AG10803 (cell line): ENCODE measurements at regions not wholly inside any gene's neighbourhood (a gene's known extent, or its start where the extent isn't known, plus 50 kb on each side); places are given as distances from the start of the nearest gene placed in this dataset.

Source experiments
- DNase-seq: peaks from one replicate; pipeline ENCODE4 v3.0.0; 2010; ENCODE audit warnings: low read depth
- H3K4me3 ChIP-seq: 2 replicates; pipeline ENCODE4 v1.5.1; 2011; ENCODE audit warnings: mild to moderate bottlenecking, low read length, control low read depth
- CTCF ChIP-seq: conservative IDR thresholded peaks from 2 replicates; pipeline ENCODE4 v1.5.1; 2011; ENCODE audit warnings: mild to moderate bottlenecking, low read length, control low read depth, inconsistent platforms

GRCh38 chr5:174273325-174273724 lies 227.8 kb downstream of the NSG2 start:
- no peak for DNase-seq
- no peak for TF ChIP-seq CTCF
- no peak overlapping the region for H3K4me3 ChIP-seq

GRCh38 chr5:174275959-174276358 lies 230.5 kb downstream of the NSG2 start:
- no peak for TF ChIP-seq CTCF

GRCh38 chr5:174281089-174281760 lies 235.7 kb downstream of the NSG2 start:
- DNase-seq: no peak
- H3K4me3 ChIP-seq: no peak overlapping the region
- no peak for TF ChIP-seq CTCF

More at GRCh38 chr5:174275959-174276358, 230.5 kb downstream of the NSG2 start:
- no peak for DNase-seq
- H3K4me3 ChIP-seq: no peak overlapping the region

GRCh38 chr5:174281855-174282254 lies 236.3 kb downstream of the NSG2 start:
- DNase-seq: no peak
- no peak for TF ChIP-seq CTCF
- no peak overlapping the region for H3K4me3 ChIP-seq

- no peak overlapping the region for H3K4me3 ChIP-seq
- TF ChIP-seq CTCF: no peak
- no peak for DNase-seq
These were observed 236.9 kb downstream of the NSG2 start for GRCh38 chr5:174282391-174282790.

- DNase-seq: no peak
- H3K4me3 ChIP-seq: no peak overlapping the region
- TF ChIP-seq CTCF: no peak
These were observed 237.9 kb downstream of the NSG2 start for GRCh38 chr5:174283211-174284005.

- no peak for DNase-seq
- TF ChIP-seq CTCF: no peak
- no peak overlapping the region for H3K4me3 ChIP-seq
These were observed 239.4 kb downstream of the NSG2 start for GRCh38 chr5:174284873-174285272.
